GM18861 (cell line): ENCODE measurements at regions not wholly inside any gene's neighbourhood (a gene's known extent, or its start where the extent isn't known, plus 50 kb on each side); places are given as distances from the start of the nearest gene placed in this dataset.

Source experiments
- ATAC-seq: cut with Tn5 transposase; IDR thresholded peaks from one replicate; pipeline ENCODE4 v1.9.1; 2021; ENCODE audit not compliant: unreplicated experiment

DNA sequence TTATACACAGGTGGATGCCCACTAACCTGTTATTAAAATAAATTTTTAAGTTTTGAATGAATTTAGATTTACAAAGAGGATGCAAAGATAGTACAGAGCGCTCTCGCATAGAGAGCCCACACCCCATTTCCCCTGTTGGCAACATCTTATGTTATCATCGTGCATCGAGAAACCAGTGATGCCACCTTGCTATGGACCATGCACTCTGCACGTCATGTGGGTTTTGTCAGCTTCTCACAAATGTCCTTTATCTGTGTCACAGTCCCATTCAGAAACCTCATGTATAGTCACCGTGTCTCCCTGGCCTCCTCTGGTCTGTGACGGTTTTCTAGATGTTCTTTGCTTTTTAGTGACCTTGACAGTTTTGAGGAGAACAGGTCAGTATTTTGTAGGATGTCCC is 60.0 kb downstream of the ING1 start:
- ATAC-seq, result no peak

DNA sequence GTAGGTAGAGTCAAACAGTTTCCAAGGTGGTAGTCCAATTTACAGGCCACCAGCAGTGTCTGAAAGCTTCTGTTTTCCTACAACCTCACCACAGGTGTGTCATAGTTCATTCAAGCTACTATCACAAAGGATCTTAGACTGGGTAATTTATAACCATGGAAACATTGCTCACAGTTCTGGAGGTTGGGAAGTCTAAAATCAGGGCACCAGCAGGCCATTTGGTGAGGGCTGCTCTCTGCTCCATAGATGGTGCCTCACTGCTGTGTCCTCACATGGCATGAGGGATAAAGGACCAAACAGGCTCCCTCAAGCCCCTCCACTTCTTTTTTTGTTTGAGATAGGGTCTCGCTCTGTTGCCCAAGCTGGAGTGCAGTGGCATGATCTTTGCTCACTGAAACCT is 60.6 kb downstream of the ING1 start:
- ATAC-seq, result no peak

DNA sequence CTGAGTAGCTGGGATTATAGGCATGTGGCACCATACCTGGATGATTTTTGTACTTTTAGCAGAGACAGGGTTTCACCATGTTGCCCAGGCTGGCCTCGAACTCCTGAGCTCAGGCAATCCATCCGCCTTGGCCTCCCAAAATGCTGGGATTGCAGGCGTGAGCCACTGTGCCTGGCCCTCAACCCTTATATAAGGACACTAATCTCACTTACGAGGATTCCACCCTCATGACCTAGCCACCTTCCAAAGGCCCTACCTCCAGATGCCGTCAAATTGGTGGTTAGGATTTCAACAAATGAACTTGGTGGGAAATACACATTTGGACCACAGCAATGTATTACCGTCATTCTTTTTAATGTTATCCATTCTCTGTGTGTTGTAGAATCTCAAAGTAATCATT is 61.0 kb downstream of the ING1 start:
- ATAC-seq, result no peak

DNA sequence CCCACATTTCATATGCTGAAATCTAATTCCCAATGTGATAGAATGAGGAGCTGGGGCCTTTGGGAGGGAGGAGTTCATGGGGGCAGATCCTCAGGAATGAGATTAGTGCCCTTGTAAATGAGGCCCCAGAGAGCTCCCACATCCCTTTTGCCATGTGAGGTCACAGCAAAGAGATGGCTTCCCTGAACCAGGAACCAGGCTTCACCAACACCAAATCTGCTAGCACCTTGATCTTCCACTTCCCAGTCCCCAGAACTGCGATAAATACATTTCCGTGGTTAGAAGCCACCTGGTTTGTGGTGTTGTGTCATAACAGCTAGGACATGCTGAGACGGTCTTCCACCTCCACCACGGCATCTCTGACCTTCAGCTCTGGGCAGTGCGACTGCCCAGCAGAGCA is 62.1 kb downstream of the ING1 start:
- ATAC-seq, result no peak

DNA sequence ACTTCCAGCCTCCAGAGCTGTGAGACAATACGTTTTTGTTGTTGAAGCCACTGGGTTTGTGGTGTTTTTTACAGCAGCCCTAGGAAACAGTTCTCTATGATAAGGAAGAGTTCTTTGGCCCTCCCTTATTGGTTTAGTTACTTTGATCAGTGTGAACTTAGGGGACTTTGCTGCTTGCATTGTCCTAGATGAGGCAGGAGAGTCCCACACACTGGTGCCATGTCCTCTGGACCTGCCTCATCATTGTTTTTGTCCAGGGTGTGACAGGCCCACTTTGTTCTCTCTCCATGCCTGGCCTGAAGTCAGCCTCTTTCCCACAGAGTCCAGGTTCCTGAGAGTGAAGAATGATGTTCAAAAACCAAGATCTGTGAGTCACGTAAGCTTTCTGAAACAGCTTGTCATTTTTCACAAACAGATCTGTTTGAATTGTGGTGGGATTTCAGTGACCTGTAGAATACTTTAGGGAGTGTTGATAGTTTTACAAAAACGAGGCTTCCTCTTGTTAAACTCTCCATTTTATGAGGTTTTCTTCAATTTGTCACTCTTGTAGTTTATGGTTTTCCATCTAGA is 63.8 kb downstream of the ING1 start:
- no peak for ATAC-seq

DNA sequence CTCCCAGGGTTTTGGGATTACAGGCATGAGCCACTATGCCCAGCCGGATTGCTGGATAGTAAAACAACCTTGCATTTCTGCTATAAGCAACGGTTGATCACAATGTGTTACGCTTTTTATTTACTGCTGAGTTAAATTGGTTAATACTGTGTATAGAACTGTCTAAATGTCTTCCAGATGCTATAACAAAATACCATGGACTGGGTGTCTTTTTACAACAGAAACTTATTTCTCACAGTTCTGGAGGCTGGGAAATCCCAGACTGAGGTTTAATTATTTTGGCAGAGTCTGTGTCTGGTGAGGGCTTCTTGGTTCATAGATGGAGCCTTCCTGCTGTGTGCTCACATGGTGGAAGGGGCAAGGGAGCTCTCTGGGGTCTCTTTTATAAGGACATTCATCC is 65.5 kb downstream of the ING1 start:
- ATAC-seq, result no peak

DNA sequence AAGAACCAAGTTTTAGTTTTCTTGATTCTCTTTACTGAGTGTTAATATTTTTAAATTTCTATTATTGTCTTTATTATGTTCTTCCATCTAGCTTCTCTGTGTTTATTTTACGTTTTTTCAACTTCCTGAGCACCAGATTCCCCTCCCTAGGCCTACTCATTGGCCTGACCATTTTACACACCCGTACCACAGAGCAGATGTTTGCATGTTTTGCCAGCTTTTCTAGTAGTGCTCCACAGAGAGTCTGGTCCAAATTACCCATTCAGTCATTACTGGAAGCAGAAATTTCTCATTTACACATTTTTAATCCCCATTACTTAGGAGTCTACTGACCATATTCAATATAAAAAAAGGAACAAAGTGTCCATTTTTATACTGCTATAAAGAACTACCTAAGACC is 66.9 kb downstream of the ING1 start:
- ATAC-seq, result no peak

DNA sequence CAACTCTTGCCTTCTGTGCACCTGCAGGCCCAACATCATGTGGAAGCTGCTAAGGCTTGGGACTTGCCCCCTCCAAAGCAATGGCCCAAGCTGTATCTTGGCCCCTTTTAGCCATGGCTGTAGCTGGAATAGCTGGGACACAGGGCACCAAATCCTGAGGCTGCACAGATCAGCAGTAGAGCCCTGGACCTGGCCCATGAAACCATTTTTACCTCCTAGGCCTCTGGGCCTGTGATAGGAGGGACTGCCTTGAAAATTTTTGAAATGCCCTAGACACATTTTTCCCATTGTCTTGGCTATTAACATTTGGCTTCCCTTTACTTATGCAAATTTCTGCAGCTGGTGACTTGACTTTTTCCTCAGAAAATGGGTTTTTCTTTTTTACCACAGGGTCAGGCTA is 68.7 kb downstream of the ING1 start:
- ATAC-seq, result no peak

DNA sequence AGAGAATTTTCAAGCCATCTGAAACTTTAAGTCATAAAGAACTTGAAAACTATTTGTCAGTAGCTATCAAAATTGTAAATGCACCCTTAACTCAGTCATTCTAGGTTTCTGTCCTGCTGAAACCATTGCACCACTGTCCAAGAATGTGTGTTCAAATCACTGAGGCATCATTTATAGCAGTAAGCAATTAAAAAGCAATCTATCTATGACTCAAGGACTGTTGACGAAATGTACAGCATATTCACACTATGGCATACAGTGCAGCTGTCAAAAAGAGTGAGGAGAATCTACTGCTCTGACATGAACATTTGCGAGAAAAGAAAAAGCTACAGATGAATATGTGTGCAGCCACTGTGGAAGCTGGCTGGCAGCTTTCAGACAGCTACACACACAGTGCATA is 71.2 kb downstream of the ING1 start:
- no peak for ATAC-seq

DNA sequence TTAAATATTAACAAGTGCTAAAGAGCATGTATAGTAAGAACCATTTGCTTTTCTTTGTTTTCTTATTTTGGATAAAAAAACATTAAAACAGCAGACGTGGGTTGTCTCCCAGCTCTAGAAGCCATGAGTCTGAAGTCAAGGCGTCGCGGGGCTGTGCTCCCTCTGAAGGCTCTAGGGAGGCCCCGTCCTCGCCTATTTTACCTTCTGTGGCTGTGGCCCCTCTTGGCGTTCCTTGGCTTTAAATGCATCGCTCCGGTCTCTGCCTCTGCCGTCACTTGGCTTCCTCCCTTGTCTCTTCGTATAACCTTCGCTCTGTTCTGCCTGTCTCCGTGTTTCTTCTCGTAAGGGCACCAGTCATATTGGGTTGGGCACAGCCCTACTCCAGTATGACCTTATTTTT is 75.3 kb downstream of the ING1 start:
- ATAC-seq, result no peak

DNA sequence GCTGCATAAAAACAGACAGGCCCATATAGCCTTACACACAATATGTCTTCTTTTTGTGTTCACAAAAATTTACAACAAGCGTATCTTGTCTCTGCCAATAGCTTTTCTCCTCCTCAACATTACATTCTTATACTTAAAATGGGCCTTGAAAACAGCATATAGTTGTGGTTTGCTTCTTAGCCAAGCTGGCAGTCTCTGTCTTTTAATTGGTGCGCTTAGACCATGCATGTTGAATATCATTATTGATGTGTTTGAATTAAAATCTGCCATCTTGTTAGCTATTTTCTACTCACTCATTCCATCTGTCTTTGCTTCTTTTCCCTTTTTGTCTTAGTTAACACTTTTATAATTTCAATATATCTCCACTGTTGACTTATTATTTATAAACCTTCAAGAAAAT is 76.4 kb downstream of the ING1 start:
- ATAC-seq, result no peak

DNA sequence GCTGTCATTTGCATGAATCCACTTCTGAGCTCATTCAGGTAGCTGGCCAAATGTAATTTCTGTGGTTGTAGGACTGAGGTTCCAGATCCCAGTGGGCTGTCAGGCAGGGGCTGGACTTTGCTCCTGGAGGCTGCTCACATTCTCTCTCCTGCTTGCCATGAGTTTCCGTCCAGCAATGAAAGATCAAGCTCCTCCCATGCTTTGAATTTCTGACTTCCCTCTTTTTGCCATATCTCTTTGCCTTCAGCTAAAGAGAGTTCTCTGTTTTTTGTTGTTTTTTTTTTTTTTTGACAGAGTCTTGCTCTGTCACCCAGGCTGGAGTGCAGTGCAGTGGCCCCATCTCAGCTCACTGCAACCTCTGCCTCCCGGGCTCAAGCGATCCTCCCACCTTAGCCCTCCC is 76.9 kb downstream of the ING1 start:
- no peak for ATAC-seq

DNA sequence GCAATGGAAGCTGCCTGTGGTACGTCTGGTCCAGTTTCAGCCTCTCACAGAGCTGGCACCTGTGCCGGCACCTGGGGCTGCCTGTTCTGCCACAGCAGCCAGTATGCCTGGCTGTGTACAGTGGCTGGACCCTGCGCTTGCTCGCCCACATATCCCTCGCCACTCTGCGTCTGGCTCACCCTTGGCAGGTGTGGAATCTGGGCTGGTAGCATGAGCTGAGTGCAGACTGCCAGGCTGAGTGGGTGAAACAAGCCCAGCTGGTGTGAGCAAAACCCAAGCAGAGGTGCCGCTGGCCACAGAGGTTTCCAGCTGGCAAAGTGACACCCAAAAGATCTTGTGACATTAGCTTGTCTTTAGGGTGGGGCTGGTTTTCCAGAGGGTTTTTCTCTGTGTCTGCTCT is 80.7 kb downstream of the ING1 start:
- ATAC-seq, result no peak

DNA sequence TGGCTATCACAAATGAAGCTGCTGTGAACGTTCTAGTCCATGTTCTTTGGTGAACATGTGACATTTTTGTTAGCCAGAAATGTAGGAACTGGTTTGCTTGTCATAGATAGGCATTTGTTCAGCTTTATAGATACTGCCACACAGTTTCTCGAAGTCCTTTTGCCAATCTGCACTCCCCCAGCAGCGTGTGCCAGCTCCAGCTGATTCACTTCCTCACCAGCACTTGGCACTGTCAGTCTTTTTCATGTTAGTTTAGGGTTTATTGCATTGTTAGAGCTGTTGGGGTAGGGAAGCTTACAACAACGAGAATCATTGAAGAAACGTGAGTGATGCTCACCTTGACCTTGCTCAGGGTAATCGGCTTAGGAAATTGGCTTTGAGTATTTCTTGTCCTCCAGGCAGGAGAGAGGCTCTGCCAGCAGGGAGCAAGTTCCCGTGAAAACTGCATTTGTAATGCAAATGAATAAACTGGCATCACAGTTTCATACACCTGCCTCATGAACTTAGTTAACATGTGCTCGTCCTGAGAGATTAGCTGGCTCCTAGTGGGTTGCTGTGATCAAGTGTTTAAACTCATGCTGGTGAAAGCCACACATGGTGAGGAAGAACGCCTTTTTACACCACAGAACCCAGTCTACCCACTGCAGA is 83.9 kb downstream of the ING1 start:
- ATAC-seq, result no peak

DNA sequence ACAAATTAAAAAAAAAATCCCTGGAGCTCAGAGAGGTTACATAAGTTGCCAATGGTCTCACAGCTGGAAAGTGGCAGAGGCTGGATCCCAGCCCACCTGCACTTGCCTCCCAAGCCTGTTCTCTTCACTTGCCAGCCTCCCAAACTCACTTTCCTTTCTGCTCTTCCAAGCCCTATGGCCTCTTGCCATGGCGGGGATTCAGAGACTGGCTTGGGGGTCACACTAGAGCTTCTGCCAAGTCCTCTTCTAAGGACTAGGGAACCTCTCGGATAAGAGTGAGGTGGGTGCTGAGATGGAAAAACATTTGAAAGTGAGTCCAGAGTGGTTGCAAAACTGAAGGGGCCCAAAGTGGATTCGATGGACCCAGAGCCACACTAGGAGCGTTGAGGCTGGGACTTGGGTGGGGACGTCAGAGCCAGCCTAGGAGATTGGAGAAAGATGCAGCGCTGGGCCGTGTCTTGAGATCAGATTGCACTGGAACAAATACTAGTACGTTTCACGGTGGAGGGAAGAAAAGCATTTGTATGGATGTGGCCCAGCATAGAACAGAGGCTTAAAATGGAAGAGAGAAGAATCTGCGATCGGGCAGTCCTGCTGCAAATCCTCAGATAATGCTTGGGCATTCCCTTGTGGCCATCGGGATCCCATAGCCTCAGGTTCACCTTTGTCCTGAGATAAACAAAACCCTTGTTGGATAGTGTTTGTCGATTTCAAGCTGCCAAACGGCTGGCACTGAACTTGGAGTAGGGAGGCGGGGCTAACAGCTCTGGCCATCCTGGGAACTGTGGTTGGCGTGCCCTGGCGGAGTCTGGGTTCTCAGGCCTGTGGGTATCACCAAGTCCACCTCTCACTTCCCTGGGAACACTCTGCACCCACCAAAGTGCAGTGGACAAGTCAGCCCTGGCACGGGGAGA is 84.8 kb downstream of the ING1 start:
- ATAC-seq, result no peak

DNA sequence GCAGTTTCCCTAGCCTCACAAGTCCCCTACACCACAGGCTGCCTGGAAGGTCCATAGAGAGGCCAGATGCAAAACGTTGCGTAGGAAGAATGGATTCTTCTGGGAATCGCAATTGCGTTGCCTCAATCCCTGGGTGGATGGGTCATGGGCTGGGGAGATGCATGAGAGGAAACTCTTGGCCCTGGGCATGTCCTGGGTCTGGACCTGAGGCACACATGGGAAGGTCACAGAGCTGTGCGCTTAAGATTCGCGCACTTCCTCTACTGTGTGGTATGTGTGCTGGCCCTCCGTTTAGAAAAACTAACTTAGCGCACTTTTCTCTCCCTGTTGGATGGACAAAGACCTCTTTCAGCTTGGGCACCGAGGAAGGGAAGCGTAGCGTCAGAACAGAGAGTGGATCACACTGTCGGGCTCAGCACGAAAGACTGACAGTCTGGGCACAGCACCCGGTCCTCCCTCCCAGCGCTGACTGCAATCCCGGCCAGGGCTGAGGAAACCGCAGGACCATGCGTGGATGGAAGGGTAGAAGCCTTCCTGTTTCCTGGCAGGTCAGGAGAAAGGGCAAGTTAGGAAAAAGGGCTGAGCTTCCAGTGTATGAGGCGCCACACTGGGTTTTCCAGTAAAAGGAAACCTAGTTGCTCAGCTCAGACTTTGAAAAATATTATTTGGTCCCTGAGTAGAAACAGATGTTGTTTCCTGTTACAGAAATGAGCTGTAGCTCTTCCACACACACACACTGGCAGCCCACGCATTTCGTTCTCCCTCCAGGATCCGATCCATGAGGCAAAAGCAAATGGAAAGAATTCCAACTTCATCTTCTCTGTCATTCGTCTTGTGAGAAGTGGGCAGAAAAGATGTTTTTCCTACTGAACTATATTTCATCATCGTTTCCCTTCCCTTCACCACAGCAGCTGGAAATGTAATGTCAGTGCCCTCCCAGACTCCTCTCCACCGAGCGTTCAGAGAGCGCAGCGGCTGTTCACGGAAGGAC is 86.0 kb downstream of the ING1 start:
- ATAC-seq, result no peak

DNA sequence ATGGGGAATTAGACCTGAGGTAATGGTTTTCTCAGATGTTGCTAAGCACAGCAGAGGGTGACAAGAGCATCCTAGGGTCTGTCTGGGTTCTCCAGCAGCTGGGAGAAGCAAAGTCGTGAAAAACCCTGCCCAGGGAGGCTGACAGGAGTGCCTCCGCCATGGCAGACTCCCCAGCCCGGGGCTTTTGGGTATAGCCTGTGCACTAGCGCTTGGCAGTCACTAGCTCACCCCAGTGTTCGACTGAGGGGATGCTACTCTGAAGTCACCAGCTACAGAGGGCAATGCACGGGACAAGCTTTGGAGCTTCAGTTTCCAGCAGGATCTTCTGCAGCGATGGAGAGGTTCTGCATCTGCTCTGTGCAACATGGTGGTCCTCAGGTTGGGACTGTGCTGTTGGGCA is 87.5 kb downstream of the ING1 start:
- no peak for ATAC-seq

DNA sequence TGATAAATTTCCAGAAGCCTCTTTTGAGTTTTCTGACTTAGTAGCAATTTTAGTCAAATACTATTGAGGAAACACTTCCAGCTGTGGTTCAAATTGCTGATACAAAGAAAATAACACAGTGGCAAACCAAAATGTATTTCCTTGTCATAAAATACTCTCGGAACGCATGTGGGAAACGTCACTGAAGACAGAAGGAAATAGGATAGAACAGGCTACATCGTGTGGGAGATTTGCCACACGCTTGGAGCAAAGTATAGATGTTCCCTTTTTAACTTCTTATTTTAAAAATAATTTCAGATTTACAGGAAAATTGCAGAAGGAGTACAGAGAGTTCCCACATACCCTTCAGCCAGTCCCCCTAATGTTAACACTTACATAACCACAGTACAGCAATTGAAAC is 88.8 kb downstream of the ING1 start:
- ATAC-seq, result no peak

DNA sequence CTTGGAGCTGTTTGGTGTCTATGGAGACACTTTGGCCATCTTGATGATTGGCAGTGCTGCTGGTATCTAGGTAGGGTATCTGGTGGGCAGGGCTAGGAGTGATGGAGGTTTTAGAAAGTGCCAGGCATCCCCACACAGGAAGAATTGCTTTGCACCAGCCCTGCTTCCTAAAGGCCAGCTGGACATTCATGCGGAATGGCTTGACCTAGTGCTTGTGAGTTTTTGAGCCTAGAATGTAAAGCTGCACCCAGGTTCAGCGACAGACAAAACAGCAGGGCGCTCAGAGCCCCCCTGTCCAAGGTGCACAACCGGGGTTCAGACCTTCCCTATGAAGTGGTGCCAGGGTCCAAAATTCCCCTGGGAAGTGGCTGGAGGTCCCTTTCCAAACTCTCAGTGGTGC is 93.1 kb downstream of the ING1 start:
- no peak for ATAC-seq

DNA sequence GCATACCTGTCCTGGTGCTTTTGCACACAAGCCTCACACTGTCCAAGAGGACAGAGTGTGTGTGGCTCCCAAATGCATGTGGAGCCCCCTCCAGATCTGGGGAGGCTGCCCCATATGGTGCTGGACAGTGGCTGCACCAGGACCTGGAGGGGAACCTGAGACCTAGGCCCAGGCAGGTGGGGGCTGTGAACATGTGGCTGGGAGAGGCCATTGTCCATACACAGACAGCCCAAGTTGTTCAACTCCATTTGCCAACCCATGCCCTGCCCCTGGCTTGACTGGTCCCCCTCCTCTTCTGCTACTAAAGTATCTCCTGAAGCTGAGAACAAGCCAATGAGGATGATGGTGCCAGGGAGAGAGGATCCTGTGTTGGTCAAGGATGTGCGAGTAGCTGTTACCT is 94.0 kb downstream of the ING1 start:
- ATAC-seq, result no peak

DNA sequence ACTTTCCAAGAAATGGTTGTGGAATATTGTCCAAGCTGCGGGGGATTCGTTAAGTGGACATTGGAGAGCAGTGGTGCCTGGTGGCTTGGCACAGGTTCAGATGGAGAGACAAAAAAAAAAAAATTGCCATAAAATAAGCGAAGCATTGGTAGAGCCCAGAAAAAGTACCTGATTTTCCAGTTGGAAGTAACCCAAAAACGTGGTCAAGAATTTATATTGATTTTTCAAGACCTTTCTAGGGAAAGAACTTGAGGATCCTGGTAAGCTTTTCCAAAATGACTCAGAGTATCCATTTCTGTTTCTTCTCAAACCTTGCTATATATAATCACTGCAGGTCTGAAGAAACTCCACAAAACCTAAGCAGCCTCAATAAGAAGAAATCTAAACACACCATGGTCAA is 94.6 kb downstream of the ING1 start:
- no peak for ATAC-seq
